Activated B cell treated with CpG ODN at 0.5 μM for 24 hours (primary cell): ENCODE measurements at regions not wholly inside any gene's neighbourhood (a gene's known extent, or its start where the extent isn't known, plus 50 kb on each side); places are given as distances from the start of the nearest gene placed in this dataset.

Experiments
- ATAC-seq: fragments of 200-7000 bp; cut with Tn5 transposase; one replicate; pipeline ENCODE4 v1.10.0; 2021; ENCODE audit warnings: low read depth, mild to moderate bottlenecking, moderate library complexity
- CTCF ChIA-PET: fragments of 350-600 bp; sonication (Branson Sonifier 250); formaldehyde crosslinking; loops from one replicate; lab custom pipeline; 2021; ENCODE audit warnings: antibody characterized with exemption; lab: Charles Lee
- POLR2A ChIA-PET: fragments of 350-600 bp; sonication (Branson Sonifier 250); formaldehyde crosslinking; loops from one replicate; lab custom pipeline; 2021; ENCODE audit warnings: antibody characterized with exemption; lab: Charles Lee
- DNase-seq: peaks from one replicate; pipeline ENCODE4 v3.0.0; 2022
- H3K27ac Mint-ChIP-seq: one replicate; pipeline ENCODE4 v1.8.0; 2020; ENCODE audit warnings: mixed read lengths
- H3K27me3 Mint-ChIP-seq: one replicate; pipeline ENCODE4 v1.8.0; 2021; ENCODE audit warnings: mixed read lengths
- H3K36me3 Mint-ChIP-seq: one replicate; pipeline ENCODE4 v1.8.0; 2021; ENCODE audit warnings: low read depth, mixed read lengths
- H3K4me1 Mint-ChIP-seq: one replicate; pipeline ENCODE4 v1.8.0; 2021; ENCODE audit warnings: mixed read lengths
- H3K4me3 Mint-ChIP-seq: one replicate; pipeline ENCODE4 v1.8.0; 2020; ENCODE audit warnings: mild to moderate bottlenecking, mixed read lengths
- H3K9me3 Mint-ChIP-seq: one replicate; pipeline ENCODE4 v1.8.0; 2020; ENCODE audit warnings: mixed read lengths
- CTCF ChIP-seq: fragments of 200-600 bp; IDR thresholded peaks from one replicate; pipeline ENCODE4 v1.8.0; 2022; ENCODE audit warnings: antibody characterized with exemption, mild to moderate bottlenecking
- intact Hi-C: fragments of 100-400 bp; cut with micrococcal nuclease; formaldehyde crosslinking; loops from one replicate; pipeline ENCODE4 v1.15.1; 2024

- Mint-ChIP-seq H3K36me3 (no peaks in the 10 kb centered on the region), H3K4me3 (no peak overlapping the region), H3K27me3 (no peaks in the 10 kb centered on the region), H3K4me1 (no peaks in the 10 kb centered on the region), H3K9me3 (no peaks in the 10 kb centered on the region), H3K27ac (no peak overlapping the region)
- TF ChIP-seq CTCF = no peak
- ChIA-PET POLR2A (no interaction called here), CTCF (no interaction called here)
- ATAC-seq (no peak), DNase-seq (no peak)
- intact Hi-C loops = no loop called here
These were observed 83.0 kb upstream of the PIWIL1 start for GRCh38 chr12:130254461-130255276.

- H3K27me3 Mint-ChIP-seq = no peaks in the 10 kb centered on the region
- H3K4me1 Mint-ChIP-seq = no peaks in the 10 kb centered on the region
- ChIA-PET CTCF (no interaction called here), POLR2A (no interaction called here)
- no peak for TF ChIP-seq CTCF
- no peak for DNase-seq
- no peak for ATAC-seq
- intact Hi-C loops = no loop called here
- no peaks in the 10 kb centered on the region for H3K36me3 Mint-ChIP-seq
- no peaks in the 10 kb centered on the region for H3K9me3 Mint-ChIP-seq
- no peak overlapping the region for H3K27ac Mint-ChIP-seq
- H3K4me3 Mint-ChIP-seq = no peak overlapping the region
These were observed 78.8 kb upstream of the PIWIL1 start for GRCh38 chr12:130258863-130259262.

GRCh38 chr12:130263025-130263424 lies 74.7 kb upstream of the PIWIL1 start:
- Mint-ChIP-seq H3K27ac (no peak overlapping the region), H3K36me3 (no peaks in the 10 kb centered on the region), H3K4me1 (no peaks in the 10 kb centered on the region), H3K27me3 (no peaks in the 10 kb centered on the region), H3K4me3 (no peak overlapping the region), H3K9me3 (no peaks in the 10 kb centered on the region)
- TF ChIP-seq CTCF = no peak
- POLR2A ChIA-PET = no interaction called here
- CTCF ChIA-PET = no interaction called here
- DNase-seq (no peak), ATAC-seq (no peak)
- intact Hi-C loops = no loop called here

- ATAC-seq = no peak
These were observed 73.7 kb upstream of the PIWIL1 start for GRCh38 chr12:130263996-130264395.

GRCh38 chr12:130266751-130267150 lies 70.9 kb upstream of the PIWIL1 start:
- H3K4me1 Mint-ChIP-seq = no peaks in the 10 kb centered on the region
- H3K4me3 Mint-ChIP-seq = no peak overlapping the region
- TF ChIP-seq CTCF = no peak
- no peaks in the 10 kb centered on the region for H3K9me3 Mint-ChIP-seq
- ChIA-PET CTCF (no interaction called here), POLR2A (no interaction called here)
- intact Hi-C loops = no loop called here
- DNase-seq = no peak
- H3K27ac Mint-ChIP-seq = no peak overlapping the region
- no peak for ATAC-seq
- H3K36me3 Mint-ChIP-seq = no peaks in the 10 kb centered on the region
- no peaks in the 10 kb centered on the region for H3K27me3 Mint-ChIP-seq

More at GRCh38 chr12:130263996-130264395, 73.7 kb upstream of the PIWIL1 start:
- TF ChIP-seq CTCF = no peak
- Mint-ChIP-seq H3K4me1 (no peaks in the 10 kb centered on the region), H3K36me3 (no peaks in the 10 kb centered on the region), H3K4me3 (no peak overlapping the region), H3K27ac (no peak overlapping the region), H3K9me3 (no peaks in the 10 kb centered on the region), H3K27me3 (no peaks in the 10 kb centered on the region)
- intact Hi-C loops = no loop called here
- no peak for DNase-seq
- ChIA-PET POLR2A (no interaction called here), CTCF (no interaction called here)
